ENCODE measurements at regions not wholly inside any gene's neighbourhood (a gene's known extent, or its start where the extent isn't known, plus 50 kb on each side); places are given as distances from the start of the nearest gene placed in this dataset.

- H3K4me3 ChIP-seq (ENCODE audit: low read length): no peak overlapping the region
- H3K27ac ChIP-seq (ENCODE audit: low read depth, low read length): no peak overlapping the region
- no peaks in the 10 kb centered on the region for H3K79me2 ChIP-seq (ENCODE audit: control insufficient read depth, low read length)
- no peaks in the 10 kb centered on the region for H3K36me3 ChIP-seq (ENCODE audit: control insufficient read depth, low read length)
- H3K27me3 ChIP-seq (ENCODE audit: control insufficient read depth, low read length): no peaks in the 10 kb centered on the region
- H3K9me3 ChIP-seq (ENCODE audit: control insufficient read depth, insufficient read depth, low read length): 0 out of 2 replicates have a peak, but pooled peaks cover 3% of the 10 kb centered on the region
- no peaks in the 10 kb centered on the region for H3F3A ChIP-seq (ENCODE audit: control insufficient read depth, insufficient read depth)
- H3K4me2 ChIP-seq (ENCODE audit: low read length): no peak overlapping the region
- H4K20me1 ChIP-seq (ENCODE audit: control insufficient read depth, insufficient read depth, low read depth, low read length): no peaks in the 10 kb centered on the region
- TF ChIP-seq CTCF (IDR thresholded peaks at IDR 0.05; ENCODE audit: low read depth, low read length, poor library complexity, severe bottlenecking) (no peak), EZH2phosphoT487 (IDR thresholded peaks at IDR 0.05; ENCODE audit: borderline replicate concordance, low read length) (no peak)
- H3K9me2 ChIP-seq (replicated peaks; ENCODE audit: control insufficient read depth, low read length): no peaks in the 10 kb centered on the region
- peaks cover 18% of the 10 kb centered on the region for H3K4me1 ChIP-seq (ENCODE audit: control insufficient read depth, low read length)
These were observed 84.6 kb upstream of the GRIN2B start for GRCh38 chr12:14066021-14066420.

GRCh38 chr12:14068961-14069360, 87.6 kb upstream of the GRIN2B start:
- H3K4me2 ChIP-seq (ENCODE audit: low read length): no peak overlapping the region
- peaks cover 26% of the 10 kb centered on the region for H3K4me1 ChIP-seq (ENCODE audit: control insufficient read depth, low read length)
- H3K79me2 ChIP-seq (ENCODE audit: control insufficient read depth, low read length): no peaks in the 10 kb centered on the region
- no peaks in the 10 kb centered on the region for H4K20me1 ChIP-seq (ENCODE audit: control insufficient read depth, insufficient read depth, low read depth, low read length)
- no peaks in the 10 kb centered on the region for H3F3A ChIP-seq (ENCODE audit: control insufficient read depth, insufficient read depth)
- no peak overlapping the region for H3K4me3 ChIP-seq (ENCODE audit: low read length)
- 0 out of 2 replicates have a peak, but pooled peaks cover 3% of the 10 kb centered on the region for H3K9me3 ChIP-seq (ENCODE audit: control insufficient read depth, insufficient read depth, low read length)
- TF ChIP-seq CTCF (IDR thresholded peaks at IDR 0.05; ENCODE audit: low read depth, low read length, poor library complexity, severe bottlenecking) (no peak), EZH2phosphoT487 (IDR thresholded peaks at IDR 0.05; ENCODE audit: borderline replicate concordance, low read length) (no peak)
- no peaks in the 10 kb centered on the region for H3K36me3 ChIP-seq (ENCODE audit: control insufficient read depth, low read length)
- no peak overlapping the region for H3K27ac ChIP-seq (ENCODE audit: low read depth, low read length)
- no peaks in the 10 kb centered on the region for H3K9me2 ChIP-seq (replicated peaks; ENCODE audit: control insufficient read depth, low read length)
- no peaks in the 10 kb centered on the region for H3K27me3 ChIP-seq (ENCODE audit: control insufficient read depth, low read length)

GRCh38 chr12:14071833-14072232, 90.4 kb upstream of the GRIN2B start:
- Histone ChIP-seq H3K79me2 (ENCODE audit: control insufficient read depth, low read length) (no peaks in the 10 kb centered on the region), H3K4me1 (ENCODE audit: control insufficient read depth, low read length) (peaks cover 8% of the 10 kb centered on the region), H3K4me3 (ENCODE audit: low read length) (no peak overlapping the region), H3K9me3 (ENCODE audit: control insufficient read depth, insufficient read depth, low read length) (peaks cover 1% of the 10 kb centered on the region; the same call in 1 of the 2 replicates), H3K27ac (ENCODE audit: low read depth, low read length) (no peak overlapping the region), H3K4me2 (ENCODE audit: low read length) (no peak overlapping the region), H3F3A (ENCODE audit: control insufficient read depth, insufficient read depth) (no peaks in the 10 kb centered on the region), H4K20me1 (ENCODE audit: control insufficient read depth, insufficient read depth, low read depth, low read length) (no peaks in the 10 kb centered on the region), H3K27me3 (ENCODE audit: control insufficient read depth, low read length) (no peaks in the 10 kb centered on the region), H3K36me3 (ENCODE audit: control insufficient read depth, low read length) (no peaks in the 10 kb centered on the region), H3K9me2 (replicated peaks; ENCODE audit: control insufficient read depth, low read length) (no peaks in the 10 kb centered on the region)
- TF ChIP-seq EZH2phosphoT487 (IDR thresholded peaks at IDR 0.05; ENCODE audit: borderline replicate concordance, low read length): no peak
- no peak for TF ChIP-seq CTCF (IDR thresholded peaks at IDR 0.05; ENCODE audit: low read depth, low read length, poor library complexity, severe bottlenecking)

Data from DOHH2 (cell line).